Thyroid gland (tissue), 4 donors: ENCODE measurements at regions not wholly inside any gene's neighbourhood (a gene's known extent, or its start where the extent isn't known, plus 50 kb on each side); places are given as distances from the start of the nearest gene placed in this dataset.

ENCODE experiments used
- DNase-seq, 2 donors: peaks; one replicate each; pipeline ENCODE4 v3.0.0-alpha.2; 2019
- H3K27ac ChIP-seq, 3 donors: fragments of 200-600 bp; sonication (generic); 1 replicate in 2 of 3; 2 replicates in 1 of 3; pipeline ENCODE4 v1.5.1; 2016 to 2019; ENCODE audit warnings: mild to moderate bottlenecking in 1 of 3, moderate library complexity in 1 of 3
- H3K27me3 ChIP-seq: fragments of 200-600 bp; sonication (generic); one replicate; pipeline ENCODE4 v1.5.1; 2019
- H3K36me3 ChIP-seq, 2 donors: fragments of 200-600 bp; sonication (generic); one replicate each; pipeline ENCODE4 v1.5.1; 2016 to 2019
- H3K4me1 ChIP-seq, 2 donors: fragments of 200-600 bp; sonication (generic); one replicate each; pipeline ENCODE4 v1.5.1; 2017 to 2019
- H3K4me3 ChIP-seq, 3 donors: fragments of 200-600 bp; sonication (generic); replicated peaks in 1 of 3; 1 replicate in 2 of 3; 2 replicates in 1 of 3; pipeline ENCODE4 v1.5.1; 2016; ENCODE audit warnings: mild to moderate bottlenecking in 1 of 3
- H3K9me3 ChIP-seq: fragments of 200-600 bp; sonication (generic); one replicate; pipeline ENCODE4 v1.5.1; 2017
- CTCF ChIP-seq, 6 experiments: fragments of 200-600 bp in 3 of 6; fragments of 450-650 bp in 3 of 6; sonication (generic) in 3 of 6; IDR thresholded peaks; one replicate each; pipeline ENCODE4 v1.5.1; 2016 to 2019; ENCODE audit warnings: antibody characterized with exemption in 6 of 6, mild to moderate bottlenecking in 2 of 6, inconsistent platforms in 1 of 6, moderate library complexity in 1 of 6
- POLR2A ChIP-seq, 2 donors: fragments of 450-650 bp; IDR thresholded peaks; one replicate each; pipeline ENCODE4 v1.6.1; 2017; ENCODE audit warnings: antibody characterized with exemption in 2 of 2, mild to moderate bottlenecking in 2 of 2, moderate library complexity in 1 of 2
- WGBS, 2 donors: methylation state at CpG; one replicate each; pipeline ENCODE4 v1.1.5; 2017; 5-methylcytosine and 5-hydroxymethylcytosine counted together
- intact Hi-C: fragments of 100-400 bp; cut with DNase I; formaldehyde crosslinking; loops from one replicate; pipeline ENCODE4 v1.15.1; 2023

- Histone ChIP-seq H3K27ac (no peak overlapping the region), H3K27me3 (no peaks in the 10 kb centered on the region), H3K9me3 (no peaks in the 10 kb centered on the region), H3K36me3 (no peaks in the 10 kb centered on the region), H3K4me3 (no peak overlapping the region), H3K4me1 (peaks cover 0 to 6% of the 10 kb centered on the region in 2 donors)
- intact Hi-C loops, result no loop called here
- 88 to 91% methylated on average over 8 of the region's 8 CpGs for WGBS, 2 donors
- no peak for DNase-seq
- TF ChIP-seq CTCF (IDR thresholded peaks at IDR 0.05) (no peak), POLR2A (IDR thresholded peaks at IDR 0.05) (no peak)
Measured at GRCh38 chr2:204033611-204034495, 97.3 kb downstream of the ICOS start.

GRCh38 chr2:204036706-204037105, 100.1 kb downstream of the ICOS start:
- H3K4me3 ChIP-seq, result no peak overlapping the region
- intact Hi-C loops, result no loop called here
- 91 to 92% methylated on average over 4 of the region's 4 CpGs for WGBS, 2 donors
- no peaks in the 10 kb centered on the region for H3K9me3 ChIP-seq
- H3K27ac ChIP-seq, result no peak overlapping the region
- DNase-seq, result no peak
- no peaks in the 10 kb centered on the region for H3K36me3 ChIP-seq
- H3K4me1 ChIP-seq, result peaks cover 0 to 6% of the 10 kb centered on the region in 2 donors
- no peak for TF ChIP-seq POLR2A (IDR thresholded peaks at IDR 0.05)
- TF ChIP-seq CTCF (IDR thresholded peaks at IDR 0.05), result no peak
- no peaks in the 10 kb centered on the region for H3K27me3 ChIP-seq

DNA sequence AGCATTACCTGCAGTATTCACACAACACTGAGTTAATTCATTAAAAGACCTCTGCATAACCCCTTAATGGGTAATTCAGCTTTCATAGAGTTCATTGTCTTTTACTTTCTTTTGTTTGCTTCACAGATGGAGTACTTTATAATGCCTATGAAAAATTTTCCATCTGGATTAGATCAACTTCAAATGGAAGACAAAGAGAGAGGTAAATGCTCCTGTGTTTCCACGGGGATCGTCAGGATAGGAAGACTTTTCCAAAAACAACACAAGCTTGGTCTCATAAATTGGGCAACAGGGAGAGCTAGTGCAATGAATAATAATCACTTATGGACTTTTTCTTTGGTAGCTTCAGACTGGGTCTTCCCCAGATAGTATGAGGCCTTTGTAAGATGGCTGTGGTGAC, 100.7 kb downstream of the ICOS start:
- H3K36me3 ChIP-seq, result no peaks in the 10 kb centered on the region
- intact Hi-C loops, result no loop called here
- no peaks in the 10 kb centered on the region for H3K27me3 ChIP-seq
- no peak for TF ChIP-seq CTCF (IDR thresholded peaks at IDR 0.05)
- no peak for TF ChIP-seq POLR2A (IDR thresholded peaks at IDR 0.05)
- no peak overlapping the region for H3K27ac ChIP-seq
- H3K9me3 ChIP-seq, result no peaks in the 10 kb centered on the region
- peaks cover 0 to 2% of the 10 kb centered on the region in 2 donors for H3K4me1 ChIP-seq
- no peak for DNase-seq
- no peak overlapping the region for H3K4me3 ChIP-seq
- WGBS, 2 donors, result 74 to 91% methylated on average over 2 of the region's 2 CpGs

- H3K9me3 ChIP-seq, result no peaks in the 10 kb centered on the region
- TF ChIP-seq CTCF (IDR thresholded peaks at IDR 0.05), result no peak
- TF ChIP-seq POLR2A (IDR thresholded peaks at IDR 0.05), result no peak
- intact Hi-C loops, result no loop called here
- H3K4me3 ChIP-seq, result no peak overlapping the region
- H3K27me3 ChIP-seq, result no peaks in the 10 kb centered on the region
- H3K36me3 ChIP-seq, result no peaks in the 10 kb centered on the region
- no peak for DNase-seq
- WGBS, 2 donors, result 65 to 69% methylated on average over 3 of the region's 3 CpGs
- H3K4me1 ChIP-seq, result no peaks in the 10 kb centered on the region
- no peak overlapping the region for H3K27ac ChIP-seq
Measured at GRCh38 chr2:204039298-204039838, 102.8 kb downstream of the ICOS start.

DNA sequence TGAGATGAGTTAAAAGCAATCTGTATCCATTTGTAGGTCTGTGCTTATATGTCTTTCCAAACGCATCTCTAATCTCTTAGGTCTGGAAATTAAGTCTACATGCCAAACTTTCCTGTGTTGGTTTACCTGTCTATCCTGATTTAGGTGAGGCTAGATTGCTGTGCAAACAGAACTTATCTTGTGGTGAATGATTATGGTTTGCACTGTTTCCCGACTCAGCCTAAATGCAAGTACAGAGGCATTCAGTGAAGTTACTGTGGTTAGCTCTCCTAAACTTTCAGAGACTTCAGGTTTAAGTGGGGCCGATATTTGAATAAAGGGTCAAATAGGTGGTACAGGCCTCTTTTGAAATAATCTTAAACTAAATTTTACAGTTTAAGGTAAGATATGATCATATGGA, 103.5 kb downstream of the ICOS start:
- no peaks in the 10 kb centered on the region for H3K4me1 ChIP-seq
- intact Hi-C loops, result no loop called here
- no peak overlapping the region for H3K4me3 ChIP-seq
- no peaks in the 10 kb centered on the region for H3K36me3 ChIP-seq
- no peak for TF ChIP-seq POLR2A (IDR thresholded peaks at IDR 0.05)
- TF ChIP-seq CTCF (IDR thresholded peaks at IDR 0.05), result no peak
- H3K27ac ChIP-seq, result no peak overlapping the region
- no peaks in the 10 kb centered on the region for H3K9me3 ChIP-seq
- no peak for DNase-seq
- WGBS, 2 donors, result 66 to 80% methylated on average over 3 of the region's 3 CpGs
- no peaks in the 10 kb centered on the region for H3K27me3 ChIP-seq
